B cell (primary cell): ENCODE measurements at regions not wholly inside any gene's neighbourhood (a gene's known extent, or its start where the extent isn't known, plus 50 kb on each side); places are given as distances from the start of the nearest gene placed in this dataset.

Experiments
- ATAC-seq: fragments of 200-7000 bp; cut with Tn5 transposase; one replicate; pipeline ENCODE4 v1.10.0; 2021; ENCODE audit warnings: low read depth, mild to moderate bottlenecking, moderate number of reproducible peaks, moderate library complexity
- CTCF ChIA-PET: fragments of 350-600 bp; sonication (Branson Sonifier 250); formaldehyde crosslinking; loops from one replicate; lab custom pipeline; 2021; ENCODE audit warnings: antibody characterized with exemption, inconsistent platforms; lab: Charles Lee
- POLR2A ChIA-PET: fragments of 350-600 bp; sonication (Branson Sonifier 250); formaldehyde crosslinking; loops from one replicate; lab custom pipeline; 2021; ENCODE audit warnings: antibody characterized with exemption; lab: Charles Lee
- DNase-seq: peaks from one replicate; pipeline ENCODE4 v3.0.0; 2013
- H2AFZ ChIP-seq: 2 replicates; pipeline ENCODE4 v1.6.1; 2012; ENCODE audit warnings: mild to moderate bottlenecking, low read depth, low read length; ENCODE audit not compliant: insufficient read depth, poor library complexity, severe bottlenecking
- H3K27ac ChIP-seq, 2 donors: 1 replicate in 1 of 2; 2 replicates in 1 of 2; pipeline ENCODE4 v1.5.1; 2012 to 2013; ENCODE audit warnings: low read length in 2 of 2, mild to moderate bottlenecking in 2 of 2, moderate library complexity in 1 of 2
- H3K27me3 ChIP-seq, 4 experiments: fragments of 200-600 bp in 1 of 4; sonication (generic) in 1 of 4; replicated peaks in 1 of 4; 1 replicate in 2 of 4; 2 replicates in 2 of 4; pipeline versions ENCODE4 v1.6.1 to v1.7.0; 2013 to 2016; ENCODE audit warnings: low read length in 3 of 4, mild to moderate bottlenecking in 2 of 4, mixed read lengths in 1 of 4, moderate library complexity in 1 of 4; ENCODE audit not compliant: insufficient read depth in 4 of 4, control insufficient read depth in 3 of 4; ENCODE audit errors: control extremely low read depth in 1 of 4
- H3K36me3 ChIP-seq, 2 experiments: replicated peaks in 1 of 2; 1 replicate in 1 of 2; 2 replicates in 1 of 2; pipeline versions ENCODE4 v1.6.1 to v1.7.1; 2013; ENCODE audit warnings: low read length in 1 of 2; ENCODE audit not compliant: insufficient read depth in 2 of 2, control insufficient read depth in 1 of 2; ENCODE audit errors: control extremely low read depth in 1 of 2, extremely low read depth in 1 of 2
- H3K4me1 ChIP-seq, 2 donors: fragments of 200-600 bp in 1 of 2; sonication (generic) in 1 of 2; 1 replicate in 1 of 2; 2 replicates in 1 of 2; pipeline versions ENCODE4 v1.5.1 to v1.6.1; 2013 to 2017; ENCODE audit warnings: low read length in 2 of 2; ENCODE audit not compliant: control insufficient read depth in 2 of 2, insufficient read depth in 2 of 2
- H3K4me2 ChIP-seq: replicated peaks from 2 replicates; pipeline ENCODE3; 2012; ENCODE audit warnings: mild to moderate bottlenecking, low read depth, low read length; ENCODE audit not compliant: poor library complexity, severe bottlenecking
- H3K4me3 ChIP-seq, 5 experiments: fragments of 200-600 bp in 1 of 5; sonication (generic) in 1 of 5; 1 replicate in 3 of 5; 2 replicates in 2 of 5; pipeline versions ENCODE4 v1.5.1 to v1.7.0; 2011 to 2016; ENCODE audit warnings: low read length in 4 of 5, mild to moderate bottlenecking in 4 of 5, low read depth in 2 of 5, control low read depth in 1 of 5, moderate library complexity in 1 of 5; ENCODE audit not compliant: insufficient read depth in 1 of 5; ENCODE audit errors: control extremely low read depth in 1 of 5, extremely low read depth in 1 of 5
- H3K79me2 ChIP-seq: fragments of 200-600 bp; sonication (generic); one replicate; pipeline ENCODE4 v1.6.0; 2016; ENCODE audit warnings: low read length; ENCODE audit not compliant: control insufficient read depth, insufficient read depth
- H3K9ac ChIP-seq: fragments of 200-600 bp; sonication (generic); 2 replicates; pipeline ENCODE4 v1.6.1; 2017; ENCODE audit warnings: mild to moderate bottlenecking, low read length, moderate library complexity
- H3K9me3 ChIP-seq, 3 donors: one replicate each; pipeline versions ENCODE4 v1.6.1 to v1.7.1; 2013; ENCODE audit warnings: low read length in 2 of 3; ENCODE audit not compliant: control insufficient read depth in 2 of 3, insufficient read depth in 1 of 3; ENCODE audit errors: control extremely low read depth in 1 of 3
- H4K20me1 ChIP-seq: 2 replicates; pipeline ENCODE4 v1.6.0; 2012; ENCODE audit warnings: mild to moderate bottlenecking, low read length; ENCODE audit not compliant: insufficient read depth, control insufficient read depth, poor library complexity, severe bottlenecking
- H3K27ac Mint-ChIP-seq: one replicate; pipeline ENCODE4 v1.8.0; 2021; ENCODE audit warnings: mixed read lengths
- H3K27me3 Mint-ChIP-seq: one replicate; pipeline ENCODE4 v1.8.0; 2021; ENCODE audit warnings: mixed read lengths
- H3K4me1 Mint-ChIP-seq: one replicate; pipeline ENCODE4 v1.8.0; 2021; ENCODE audit warnings: mixed read lengths
- H3K4me3 Mint-ChIP-seq: one replicate; pipeline ENCODE4 v1.8.0; 2021; ENCODE audit warnings: mixed read lengths
- H3K9me3 Mint-ChIP-seq: one replicate; pipeline ENCODE4 v1.8.0; 2022; ENCODE audit warnings: mixed read lengths; ENCODE audit not compliant: insufficient read depth
- CTCF ChIP-seq: fragments of 200-600 bp; IDR thresholded peaks from one replicate; pipeline ENCODE4 v1.8.0; 2022; ENCODE audit warnings: antibody characterized with exemption, mild to moderate bottlenecking
- EZH2 ChIP-seq: IDR thresholded peaks from 2 replicates; pipeline ENCODE4 v1.6.1; 2012; ENCODE audit warnings: borderline replicate concordance, low read depth, mild to moderate bottlenecking, moderate library complexity, low read length; ENCODE audit not compliant: insufficient read depth, poor library complexity, severe bottlenecking
- WGBS: methylation state at CpG from one replicate; pipeline ENCODE4 v1.1.5; 2013; ENCODE audit warnings: missing lambda C conversion rate; ENCODE audit not compliant: insufficient coverage; 5-methylcytosine and 5-hydroxymethylcytosine counted together
- intact Hi-C: fragments of 100-400 bp; cut with micrococcal nuclease; formaldehyde crosslinking; loops from one replicate; pipeline ENCODE4 v1.10.0; 2022

- Histone ChIP-seq H3K9me3 (no peaks in the 10 kb centered on the region), H3K27ac (no peak overlapping the region), H3K27me3 (no peaks in the 10 kb centered on the region), H3K79me2 (no peaks in the 10 kb centered on the region), H4K20me1 (no peaks in the 10 kb centered on the region), H3K4me3 (no peak overlapping the region), H3K4me1 (no peaks in the 10 kb centered on the region), H3K36me3 (no peaks in the 10 kb centered on the region), H3K9ac (no peak overlapping the region), H3K4me2 (no peak overlapping the region), H2AFZ (no peak overlapping the region)
- Mint-ChIP-seq H3K4me3 (no peak overlapping the region), H3K27ac (no peak overlapping the region), H3K9me3 (no peaks in the 10 kb centered on the region), H3K27me3 (no peaks in the 10 kb centered on the region), H3K4me1 (peaks cover 1% of the 10 kb centered on the region)
- ChIA-PET CTCF (interaction anchor here (0.8 to 1.5 kb wide), 3 partner anchors 98 to 1842 kb away, joined by 3 to 5 read pairs (median 4); no protein-coding TSS in a partner anchor), POLR2A (no interaction called here)
- ATAC-seq, result no peak
- TF ChIP-seq EZH2, result no peak
- TF ChIP-seq CTCF, result peak; percentile 20
- intact Hi-C loops, result loop anchor here (1.0 to 10.0 kb wide), 2 partner anchors 97 to 1790 kb away; no protein-coding TSS in a partner anchor
- DNase-seq, result peak; percentile 5
- no CpG with 5 or more reads among the region's 4 CpGs for WGBS
These were observed 74.4 kb upstream of the RBMX start for GRCh38 chrX:136954930-136955329.

GRCh38 chrX:136953867-136954787 is 73.6 kb upstream of the RBMX start:
- peak; percentile 49 for ATAC-seq
- WGBS, result 87% methylated on average over 14 of the region's 26 CpGs
- Histone ChIP-seq H3K79me2 (no peaks in the 10 kb centered on the region), H3K27me3 (no peaks in the 10 kb centered on the region), H2AFZ (no peak overlapping the region), H3K4me1 (no peaks in the 10 kb centered on the region), H4K20me1 (no peaks in the 10 kb centered on the region), H3K4me3 (no peak overlapping the region), H3K4me2 (no peak overlapping the region), H3K9me3 (no peaks in the 10 kb centered on the region), H3K27ac (no peak overlapping the region), H3K9ac (no peak overlapping the region), H3K36me3 (no peaks in the 10 kb centered on the region)
- TF ChIP-seq CTCF, result peak; percentile 58
- no peak for TF ChIP-seq EZH2
- Mint-ChIP-seq H3K27me3 (no peaks in the 10 kb centered on the region), H3K9me3 (no peaks in the 10 kb centered on the region), H3K27ac (no peak overlapping the region), H3K4me1 (peaks cover 1% of the 10 kb centered on the region), H3K4me3 (no peak overlapping the region)
- DNase-seq, result peak; percentile 54
- intact Hi-C loops, result loop anchor here (10.0 kb wide), 1 partner anchor 1791 kb away; no protein-coding TSS in a partner anchor
- ChIA-PET POLR2A (no interaction called here), CTCF (interaction anchor here (0.8 to 1.5 kb wide), 2 partner anchors 98 to 1842 kb away, joined by 3 to 5 read pairs; no protein-coding TSS in a partner anchor)
